Muscle of leg (tissue), 3 donors: ENCODE measurements at regions not wholly inside any gene's neighbourhood (a gene's known extent, or its start where the extent isn't known, plus 50 kb on each side); places are given as distances from the start of the nearest gene placed in this dataset.
A peak's percentile ranks its signal among the peaks of the same experiment; 100 is the strongest.

ENCODE experiments used
- DNase-seq: peaks from one replicate; pipeline ENCODE4 v3.0.0; 2013
- H3K27ac ChIP-seq: one replicate; pipeline ENCODE4 v1.5.1; 2013; ENCODE audit warnings: mild to moderate bottlenecking, low read length, control low read depth
- H3K27me3 ChIP-seq: one replicate; pipeline ENCODE4 v1.6.1; 2013; ENCODE audit warnings: low read length; ENCODE audit not compliant: control insufficient read depth, insufficient read depth
- H3K36me3 ChIP-seq: one replicate; pipeline ENCODE4 v1.6.1; 2013; ENCODE audit warnings: low read length; ENCODE audit not compliant: control insufficient read depth, insufficient read depth
- H3K4me1 ChIP-seq: one replicate; pipeline ENCODE4 v1.6.1; 2013; ENCODE audit warnings: low read length; ENCODE audit not compliant: control insufficient read depth, insufficient read depth
- H3K4me3 ChIP-seq: one replicate; pipeline ENCODE4 v1.5.1; 2013; ENCODE audit warnings: low read length, control low read depth
- H3K9me3 ChIP-seq: replicated peaks from 2 replicates; pipeline ENCODE4 v1.6.1; 2013; ENCODE audit warnings: low read depth, low read length; ENCODE audit not compliant: control insufficient read depth
- WGBS: methylation state at CpG from one replicate; pipeline ENCODE4 v1.1.5; 2013; ENCODE audit warnings: missing lambda C conversion rate; ENCODE audit not compliant: insufficient coverage; 5-methylcytosine and 5-hydroxymethylcytosine counted together

GRCh38 chr13:99809496-99809895 lies 162.1 kb downstream of the ZIC5 start:
- WGBS: 54% methylated on average over 8 of the region's 8 CpGs
- DNase-seq: peak; percentile 11
- Histone ChIP-seq H3K4me3 (no peak overlapping the region), H3K36me3 (no peaks in the 10 kb centered on the region), H3K27ac (no peak overlapping the region), H3K4me1 (peaks cover 4% of the 10 kb centered on the region), H3K27me3 (peaks cover 2% of the 10 kb centered on the region), H3K9me3 (no peaks in the 10 kb centered on the region)

- no CpG with 5 or more reads among the region's 1 CpG for WGBS
- H3K4me1 ChIP-seq: peaks cover 4% of the 10 kb centered on the region
- no peak for DNase-seq
- H3K9me3 ChIP-seq: no peaks in the 10 kb centered on the region
- peaks cover 2% of the 10 kb centered on the region for H3K27me3 ChIP-seq
- H3K4me3 ChIP-seq: no peak overlapping the region
- no peak overlapping the region for H3K27ac ChIP-seq
- H3K36me3 ChIP-seq: no peaks in the 10 kb centered on the region
Measured at GRCh38 chr13:99808786-99809185, 162.8 kb downstream of the ZIC5 start.

- 47% methylated on average over 2 of the region's 4 CpGs for WGBS
- DNase-seq: no peak
- no peak overlapping the region for H3K27ac ChIP-seq
- H3K4me1 ChIP-seq: peaks cover 4% of the 10 kb centered on the region
- no peak overlapping the region for H3K4me3 ChIP-seq
- no peaks in the 10 kb centered on the region for H3K36me3 ChIP-seq
- peaks cover 2% of the 10 kb centered on the region for H3K27me3 ChIP-seq
- H3K9me3 ChIP-seq: no peaks in the 10 kb centered on the region
Measured at GRCh38 chr13:99806671-99807070, 164.9 kb downstream of the ZIC5 start.

- no peaks in the 10 kb centered on the region for H3K9me3 ChIP-seq
Measured at GRCh38 chr13:99805361-99805760, 166.2 kb downstream of the ZIC5 start.

GRCh38 chr13:99803141-99803540 lies 168.4 kb downstream of the ZIC5 start:
- no peaks in the 10 kb centered on the region for H3K9me3 ChIP-seq
- H3K4me1 ChIP-seq: no peaks in the 10 kb centered on the region
- no peaks in the 10 kb centered on the region for H3K36me3 ChIP-seq
- H3K27me3 ChIP-seq: no peaks in the 10 kb centered on the region
- no peak overlapping the region for H3K4me3 ChIP-seq
- no peak overlapping the region for H3K27ac ChIP-seq
- DNase-seq: no peak
- 100% methylated on average over 1 of the region's 3 CpGs for WGBS

More at GRCh38 chr13:99805361-99805760, 166.2 kb downstream of the ZIC5 start:
- Histone ChIP-seq H3K27ac (no peak overlapping the region), H3K36me3 (no peaks in the 10 kb centered on the region), H3K4me1 (peaks cover 4% of the 10 kb centered on the region), H3K4me3 (no peak overlapping the region), H3K27me3 (no peaks in the 10 kb centered on the region)
- 35% methylated on average over 4 of the region's 7 CpGs for WGBS
- no peak for DNase-seq

- no peaks in the 10 kb centered on the region for H3K4me1 ChIP-seq
- no peaks in the 10 kb centered on the region for H3K9me3 ChIP-seq
- H3K36me3 ChIP-seq: no peaks in the 10 kb centered on the region
- DNase-seq: no peak
- no peaks in the 10 kb centered on the region for H3K27me3 ChIP-seq
- no peak overlapping the region for H3K4me3 ChIP-seq
- H3K27ac ChIP-seq: no peak overlapping the region
Measured at GRCh38 chr13:99802416-99802815, 169.2 kb downstream of the ZIC5 start.

GRCh38 chr13:99800951-99801350 lies 170.6 kb downstream of the ZIC5 start:
- Histone ChIP-seq H3K36me3 (no peaks in the 10 kb centered on the region), H3K4me3 (no peak overlapping the region), H3K27ac (no peak overlapping the region), H3K27me3 (no peaks in the 10 kb centered on the region), H3K9me3 (no peaks in the 10 kb centered on the region), H3K4me1 (no peaks in the 10 kb centered on the region)
- WGBS: no CpG with 5 or more reads among the region's 4 CpGs
- no peak for DNase-seq

- 89% methylated on average over 2 of the region's 3 CpGs for WGBS
- H3K4me3 ChIP-seq: no peak overlapping the region
Measured at GRCh38 chr13:99800011-99800410, 171.6 kb downstream of the ZIC5 start.

GRCh38 chr13:99798756-99799155 lies 172.8 kb downstream of the ZIC5 start:
- WGBS: 64% methylated on average over 3 of the region's 4 CpGs
- Histone ChIP-seq H3K27me3 (no peaks in the 10 kb centered on the region), H3K4me1 (no peaks in the 10 kb centered on the region), H3K36me3 (no peaks in the 10 kb centered on the region), H3K4me3 (no peak overlapping the region), H3K27ac (no peak overlapping the region), H3K9me3 (no peaks in the 10 kb centered on the region)
- no peak for DNase-seq

More at GRCh38 chr13:99800011-99800410, 171.6 kb downstream of the ZIC5 start:
- Histone ChIP-seq H3K9me3 (no peaks in the 10 kb centered on the region), H3K36me3 (no peaks in the 10 kb centered on the region), H3K27me3 (no peaks in the 10 kb centered on the region), H3K27ac (no peak overlapping the region), H3K4me1 (no peaks in the 10 kb centered on the region)
- DNase-seq: no peak

- H3K27me3 ChIP-seq: no peaks in the 10 kb centered on the region
- H3K4me1 ChIP-seq: no peaks in the 10 kb centered on the region
- WGBS: no CpG with 5 or more reads among the region's 2 CpGs
- H3K9me3 ChIP-seq: no peaks in the 10 kb centered on the region
- DNase-seq: no peak
- H3K36me3 ChIP-seq: no peaks in the 10 kb centered on the region
- H3K27ac ChIP-seq: no peak overlapping the region
- no peak overlapping the region for H3K4me3 ChIP-seq
Measured at GRCh38 chr13:99797691-99798090, 173.9 kb downstream of the ZIC5 start.

GRCh38 chr13:99796175-99796819 lies 175.3 kb downstream of the ZIC5 start:
- Histone ChIP-seq H3K27me3 (no peaks in the 10 kb centered on the region), H3K4me3 (no peak overlapping the region), H3K9me3 (no peaks in the 10 kb centered on the region), H3K36me3 (no peaks in the 10 kb centered on the region), H3K4me1 (no peaks in the 10 kb centered on the region), H3K27ac (no peak overlapping the region)
- DNase-seq: peak; percentile 70
